Limb (tissue), 2 donors: ENCODE measurements at regions not wholly inside any gene's neighbourhood (a gene's known extent, or its start where the extent isn't known, plus 50 kb on each side); places are given as distances from the start of the nearest gene placed in this dataset.

Experiments
- DNase-seq, 2 donors: peaks; one replicate each; pipeline ENCODE4 v3.0.0-alpha.2; 2016; ENCODE audit errors: extremely low spot score in 2 of 2

DNA sequence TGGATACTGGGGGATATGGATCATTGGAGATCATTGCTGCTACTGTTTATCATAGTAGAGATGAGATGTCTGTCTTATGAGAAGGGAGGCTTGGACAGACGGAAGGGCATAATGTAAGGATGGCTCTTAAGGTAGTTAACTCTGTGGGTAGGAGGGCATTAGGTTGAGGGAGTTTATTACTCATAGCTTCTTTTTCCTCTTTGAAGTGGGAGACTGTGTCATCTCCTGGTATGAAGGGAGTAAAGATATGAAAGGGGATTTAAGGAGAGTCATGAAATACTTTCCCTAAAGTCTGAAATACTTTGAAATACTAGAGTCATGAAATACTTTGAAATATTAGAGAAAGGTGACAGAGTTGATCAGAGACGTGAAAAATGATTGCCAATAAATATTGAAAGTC is 255.5 kb upstream of the PITX2 start:
- DNase-seq, result no peak

DNA sequence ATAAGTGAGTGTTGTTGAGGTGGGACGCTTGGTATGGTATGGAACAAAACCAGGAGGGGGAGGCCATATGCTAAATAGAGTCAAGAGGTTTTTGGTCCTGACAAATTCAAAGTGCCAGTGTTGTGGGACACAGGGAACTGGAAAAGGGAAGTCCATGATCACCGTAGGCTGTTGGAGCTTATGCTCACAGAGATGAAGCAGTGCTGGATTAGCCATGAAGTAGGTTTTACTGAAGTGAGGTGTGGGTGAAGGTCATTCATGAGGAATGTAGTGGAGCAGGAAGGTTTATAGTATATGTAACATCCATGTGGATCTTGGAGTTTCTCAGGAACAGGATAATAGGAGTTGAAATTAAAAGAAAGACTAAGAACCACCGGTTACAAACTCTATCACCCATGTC is 256.1 kb upstream of the PITX2 start:
- no peak for DNase-seq

DNA sequence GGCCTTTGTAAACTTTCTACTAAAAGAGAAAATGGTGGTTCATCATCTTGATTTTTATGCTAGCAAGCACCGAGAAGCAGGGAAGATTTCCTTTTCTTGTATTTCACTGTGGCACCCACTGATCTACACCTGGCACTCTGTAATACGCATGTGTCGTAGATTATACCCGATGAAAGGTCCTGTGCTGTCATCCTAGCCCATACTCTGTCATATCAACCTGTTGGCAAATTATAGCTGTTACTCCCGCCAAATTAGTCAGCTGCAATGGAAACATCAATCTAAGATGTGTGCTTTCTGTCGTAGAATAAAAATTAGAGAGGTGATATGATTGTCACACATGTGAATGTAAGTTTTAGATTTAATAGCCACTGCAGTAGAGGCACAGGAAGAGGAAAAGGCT is 263.4 kb upstream of the PITX2 start:
- DNase-seq, result no peak

DNA sequence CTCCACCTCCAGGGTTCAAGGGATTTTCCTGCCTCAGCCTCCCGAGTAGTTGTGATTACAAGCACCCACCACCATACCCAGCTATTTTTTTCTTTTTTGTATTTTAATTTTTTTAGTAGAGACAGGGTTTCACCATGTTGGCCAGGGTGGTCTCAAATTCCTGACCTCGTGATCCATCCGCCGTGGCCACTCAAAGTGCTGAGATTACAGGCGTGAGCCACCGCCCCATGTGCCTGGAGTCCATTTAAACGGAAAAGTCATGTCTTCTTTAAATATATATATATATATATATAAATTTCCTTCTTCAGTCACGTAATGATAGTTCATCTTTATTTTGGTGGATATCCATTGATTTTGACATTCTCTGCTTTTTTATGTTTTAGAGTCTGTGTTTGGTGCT is 264.0 kb upstream of the PITX2 start:
- no peak for DNase-seq

DNA sequence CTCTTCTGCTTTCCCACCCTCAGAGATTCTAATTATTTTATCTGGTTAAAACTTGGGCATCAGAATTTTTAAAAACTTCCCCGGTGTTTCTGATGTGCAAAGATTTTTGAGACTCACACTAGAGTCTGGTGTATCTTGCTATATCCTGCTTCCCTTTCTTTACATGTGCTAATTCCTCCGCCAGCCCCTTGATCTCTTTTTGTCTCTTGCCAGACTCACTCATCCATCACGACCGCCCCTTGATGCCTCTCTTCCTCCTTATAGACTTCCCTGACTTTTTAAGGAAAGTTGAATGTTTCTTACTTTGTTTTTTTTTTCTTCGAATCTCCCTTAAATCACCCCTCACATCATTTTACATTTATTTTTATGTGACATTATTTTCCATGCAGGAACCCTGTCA is 274.9 kb upstream of the PITX2 start:
- DNase-seq, result no peak

DNA sequence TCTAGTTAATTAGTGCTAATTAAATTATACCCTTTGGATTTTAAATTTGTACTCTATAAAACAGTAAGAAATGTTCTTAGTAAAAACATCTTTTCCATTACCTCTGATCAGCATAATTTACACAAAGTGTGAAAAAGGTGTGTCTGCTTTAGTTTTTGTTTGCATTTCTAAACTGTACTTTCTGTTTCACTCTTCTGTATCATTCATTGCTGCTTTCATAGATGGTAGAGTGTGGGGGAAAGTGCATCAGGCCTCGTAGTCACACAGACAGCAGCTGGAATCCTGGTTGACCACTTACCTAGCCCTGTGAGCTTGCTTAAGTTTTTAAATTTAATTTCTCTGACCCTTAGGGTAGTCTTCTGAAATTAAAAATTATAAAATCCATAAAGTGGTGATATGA is 275.4 kb upstream of the PITX2 start:
- no peak for DNase-seq

DNA sequence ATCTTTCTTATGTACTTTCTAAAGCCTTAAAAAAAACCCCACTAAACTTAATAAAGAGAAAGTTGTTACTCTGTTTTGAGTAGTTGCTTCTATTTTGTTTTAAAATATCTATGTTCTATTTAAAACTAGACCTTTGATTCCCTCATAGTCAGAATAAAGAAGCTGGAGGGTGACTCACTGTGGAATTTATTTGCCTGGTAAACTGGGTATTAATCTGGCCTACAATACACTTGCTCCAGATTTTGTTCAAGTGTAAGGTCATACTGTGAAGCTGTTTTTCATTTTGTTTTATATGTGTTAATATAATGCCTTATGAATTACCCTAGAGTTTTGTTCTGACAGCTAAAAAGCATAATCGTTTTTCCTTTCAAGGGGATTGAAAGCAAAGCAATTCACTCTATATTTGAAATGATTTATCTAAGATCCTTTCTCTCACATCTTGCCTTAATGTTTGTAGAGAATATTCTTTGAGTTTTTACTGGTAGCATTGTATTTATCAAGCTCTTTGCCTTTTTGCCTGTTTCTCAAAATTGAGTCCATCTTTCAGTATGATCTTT is 277.4 kb upstream of the PITX2 start:
- DNase-seq, result no peak

DNA sequence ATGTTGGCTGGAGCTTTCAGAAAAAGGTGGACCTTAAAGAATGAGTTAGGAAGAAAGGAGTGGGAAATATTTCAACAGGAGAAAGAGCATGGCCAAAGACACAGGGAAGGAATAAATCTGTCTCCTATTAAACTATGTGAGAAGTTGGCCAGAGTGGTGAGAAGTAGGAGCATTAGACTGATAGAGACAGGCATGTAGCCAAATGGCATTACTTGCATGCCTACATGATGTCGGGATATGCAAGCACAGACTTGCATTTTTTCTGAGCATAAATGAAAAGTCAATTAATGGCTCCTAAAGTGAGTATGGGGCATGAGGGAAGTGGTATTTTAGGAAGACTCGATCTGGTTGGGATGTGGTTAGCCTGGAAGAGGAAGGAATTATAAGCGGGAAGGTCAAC is 279.6 kb upstream of the PITX2 start:
- DNase-seq, result no peak

DNA sequence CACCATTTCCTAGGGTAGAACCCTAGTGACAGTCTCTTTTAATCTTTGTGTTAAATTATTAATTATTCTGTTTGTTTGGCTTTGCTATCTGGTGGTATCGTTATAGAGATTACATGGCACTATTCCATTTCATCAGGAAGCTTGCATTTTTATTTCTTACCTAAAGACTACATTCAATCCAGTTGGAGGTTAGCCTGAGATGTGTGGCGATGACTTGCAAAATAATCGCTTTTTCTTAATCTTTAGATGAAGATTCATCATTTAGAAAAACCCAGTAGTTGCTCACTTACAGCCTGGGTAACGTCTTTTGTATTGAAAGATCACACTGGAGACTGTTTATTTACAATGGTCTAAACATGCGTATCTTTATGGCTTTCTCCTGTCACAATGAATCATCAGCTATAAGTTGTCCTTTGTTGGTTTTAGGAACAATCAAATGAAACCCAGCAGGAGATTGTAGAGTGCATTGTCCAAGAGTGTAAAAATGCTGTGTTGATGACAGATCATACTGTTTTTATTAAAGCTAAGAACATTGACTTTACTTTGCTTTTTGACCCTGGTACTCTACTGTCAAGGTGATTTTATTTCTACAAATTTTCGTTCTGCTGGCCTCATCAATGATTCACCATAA is 281.7 kb upstream of the PITX2 start:
- DNase-seq, result no peak

DNA sequence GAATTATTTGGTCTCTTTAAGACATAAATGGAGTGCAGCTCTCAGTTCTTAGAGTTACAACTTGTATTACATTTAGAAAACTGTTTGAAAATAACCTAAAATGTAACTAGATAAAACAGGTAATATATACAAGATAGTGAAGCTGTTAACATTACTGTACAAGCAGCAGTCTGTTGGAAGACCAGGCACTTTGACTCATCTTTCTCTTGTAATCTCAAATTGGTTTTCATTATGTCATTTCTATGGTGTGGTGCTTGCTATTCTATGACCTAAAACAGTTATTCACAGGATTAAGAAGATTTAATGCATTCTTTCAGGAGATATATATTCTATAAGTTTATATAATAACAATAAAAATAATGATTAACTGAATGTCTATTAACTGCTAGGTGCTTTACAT is 282.5 kb upstream of the PITX2 start:
- DNase-seq, result no peak

DNA sequence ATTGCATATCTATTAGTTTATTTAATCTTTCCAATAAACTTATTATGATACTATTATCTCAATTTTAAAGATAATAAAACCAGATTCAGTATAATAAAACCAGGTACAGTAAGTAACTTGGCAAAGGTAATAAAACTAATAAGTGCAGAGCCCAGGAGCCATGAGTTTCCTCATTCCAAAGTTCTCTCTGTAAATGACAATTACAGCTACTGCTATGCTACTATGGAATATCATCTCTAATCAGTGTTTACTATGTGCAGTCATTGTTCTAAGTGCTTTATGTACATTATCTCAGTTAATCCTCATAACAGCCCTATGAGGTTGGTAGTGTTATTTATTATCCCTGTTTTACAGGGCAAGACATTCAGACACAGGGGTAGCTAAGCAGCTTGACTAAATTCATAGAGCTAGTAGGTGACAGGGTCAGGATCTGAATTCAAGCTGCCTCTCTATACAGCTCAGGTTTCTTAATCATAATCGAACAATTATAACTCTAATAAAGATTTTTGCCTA is 285.0 kb upstream of the PITX2 start:
- no peak for DNase-seq

DNA sequence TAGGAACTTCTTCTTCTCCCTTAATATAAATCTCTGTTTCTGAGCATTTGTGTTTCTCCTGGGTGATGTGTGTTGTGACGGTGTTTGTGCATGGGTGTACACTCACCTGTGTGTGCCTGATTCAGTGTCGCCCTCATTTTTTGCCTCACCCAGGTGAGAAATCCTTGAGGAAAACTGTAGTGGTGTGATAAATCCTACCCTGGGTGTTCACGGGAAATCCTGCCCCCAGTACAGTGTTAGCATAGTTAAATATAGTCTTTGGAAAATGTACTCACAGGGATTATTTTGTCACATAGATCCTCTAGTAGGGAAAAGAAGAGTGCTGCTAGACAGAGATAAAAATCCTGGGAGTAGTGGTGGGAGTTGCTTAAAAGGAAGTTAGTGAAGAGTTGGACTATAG is 291.9 kb upstream of the PITX2 start:
- no peak for DNase-seq

DNA sequence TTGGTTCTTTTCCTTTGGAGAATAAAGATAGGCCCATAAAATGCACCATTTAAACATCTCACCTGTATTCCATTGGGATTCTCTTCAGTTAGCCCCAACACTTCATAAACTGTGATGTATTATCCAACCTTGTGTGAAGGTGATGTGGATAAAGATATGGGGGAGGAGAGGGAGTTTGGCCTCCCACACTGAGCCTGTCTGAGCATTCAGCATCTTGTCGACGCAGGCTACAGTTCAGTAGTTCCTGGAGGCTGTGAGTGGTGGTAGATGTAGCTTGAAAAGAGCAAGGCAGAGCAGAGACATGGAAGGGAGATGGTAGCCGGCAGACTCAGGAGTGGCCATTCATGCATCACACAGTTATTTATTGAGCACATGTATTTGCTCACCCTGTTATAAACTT is 292.4 kb upstream of the PITX2 start:
- DNase-seq, result no peak

DNA sequence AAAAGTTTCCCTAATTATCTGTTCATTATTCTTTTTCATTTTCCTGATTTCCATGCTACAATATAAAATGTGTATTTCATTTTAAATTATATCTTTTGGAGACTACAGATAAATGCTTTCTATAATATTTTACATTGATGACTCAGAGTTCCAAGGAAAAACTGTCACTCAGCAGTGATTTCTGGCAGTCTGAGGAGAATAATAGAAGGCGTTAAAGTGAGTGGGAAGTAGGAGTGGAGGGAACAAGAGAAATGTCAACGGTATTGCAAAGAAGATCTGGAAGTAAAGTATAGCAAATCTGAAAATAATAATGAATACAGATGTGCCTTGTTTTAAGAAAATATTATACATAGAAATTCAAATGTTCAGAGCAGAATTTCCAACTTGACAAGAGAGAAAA is 293.6 kb upstream of the PITX2 start:
- DNase-seq, result no peak

DNA sequence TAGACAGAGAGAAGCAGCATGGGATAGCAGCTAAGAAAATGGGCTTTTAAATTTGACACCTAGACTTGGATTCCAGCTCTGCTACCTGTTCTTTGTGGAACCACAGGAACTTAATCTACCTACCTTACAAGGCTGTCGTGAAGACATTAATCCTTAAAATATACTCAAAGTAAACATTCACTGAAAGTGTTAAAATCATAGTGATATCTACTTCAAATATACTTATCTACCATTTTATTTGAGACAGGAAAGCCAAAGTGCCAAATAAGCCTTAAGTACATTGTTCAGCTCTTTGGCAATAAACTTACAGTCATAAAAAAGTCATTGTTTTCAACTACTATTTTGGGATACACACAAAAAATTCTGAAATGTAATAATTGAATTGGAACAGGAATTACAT is 295.0 kb upstream of the PITX2 start:
- no peak for DNase-seq

DNA sequence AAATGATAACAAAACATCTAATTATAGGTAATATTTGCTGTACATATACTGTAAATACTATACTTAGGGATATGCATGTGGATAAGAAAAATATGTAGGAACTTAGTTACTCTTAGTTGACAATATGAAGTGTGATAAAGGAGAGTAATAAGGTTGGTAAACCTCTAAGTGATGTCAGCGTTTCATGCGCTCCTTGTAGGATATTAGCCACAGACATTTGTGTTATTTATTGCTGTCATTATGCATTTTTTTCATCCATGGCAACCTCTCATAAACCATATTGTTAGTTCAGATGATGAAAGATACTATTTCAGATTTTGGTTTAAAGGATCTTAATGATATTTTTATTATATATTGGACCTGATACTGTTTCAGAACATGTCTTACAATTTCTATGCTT is 298.1 kb upstream of the PITX2 start:
- DNase-seq, result no peak

DNA sequence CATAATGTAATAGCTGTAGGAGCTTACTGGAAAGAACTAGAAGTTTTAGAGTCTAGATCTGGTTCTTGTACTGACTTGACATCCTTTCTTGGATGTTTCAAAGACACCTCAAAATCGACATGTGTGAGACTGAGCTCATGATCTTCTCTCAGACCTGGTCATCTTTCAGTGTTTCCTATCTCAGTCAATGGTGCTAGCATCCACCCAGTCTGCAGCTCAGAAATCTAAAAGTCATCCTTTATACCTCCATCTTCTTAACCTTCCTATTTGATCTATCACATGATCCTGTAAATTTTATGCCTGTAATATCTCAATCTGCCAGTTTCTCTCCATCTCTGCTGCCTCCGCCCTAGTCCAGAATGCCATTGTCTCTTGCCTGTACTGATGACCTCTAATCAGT is 301.9 kb upstream of the PITX2 start:
- DNase-seq, result no peak

DNA sequence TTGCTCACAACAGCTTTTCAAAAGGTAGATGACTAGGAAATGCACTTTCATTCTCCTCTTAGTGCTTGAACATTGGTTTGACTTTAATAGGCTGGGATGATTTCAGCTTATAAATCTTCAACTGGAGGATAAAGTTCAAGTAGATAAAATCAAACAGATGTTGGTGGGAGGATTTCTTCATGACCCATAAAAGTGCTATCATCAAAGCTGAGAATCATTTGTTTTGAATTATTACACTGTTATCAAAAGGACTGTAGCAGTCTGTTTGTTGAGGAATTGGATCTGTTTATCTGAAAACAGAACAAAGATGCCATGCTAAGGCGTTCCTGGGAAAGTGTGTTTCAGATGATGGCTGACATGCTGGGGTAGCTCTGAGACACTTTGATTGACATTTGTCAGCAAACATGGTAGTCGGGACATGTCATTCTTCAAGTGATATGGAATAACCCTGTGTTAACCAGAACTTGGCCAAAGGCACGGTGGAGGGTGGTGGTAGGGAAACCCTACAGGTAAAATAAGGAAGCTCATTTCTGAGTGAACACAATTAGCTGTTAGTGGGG is 304.0 kb upstream of the PITX2 start:
- DNase-seq, result no peak

DNA sequence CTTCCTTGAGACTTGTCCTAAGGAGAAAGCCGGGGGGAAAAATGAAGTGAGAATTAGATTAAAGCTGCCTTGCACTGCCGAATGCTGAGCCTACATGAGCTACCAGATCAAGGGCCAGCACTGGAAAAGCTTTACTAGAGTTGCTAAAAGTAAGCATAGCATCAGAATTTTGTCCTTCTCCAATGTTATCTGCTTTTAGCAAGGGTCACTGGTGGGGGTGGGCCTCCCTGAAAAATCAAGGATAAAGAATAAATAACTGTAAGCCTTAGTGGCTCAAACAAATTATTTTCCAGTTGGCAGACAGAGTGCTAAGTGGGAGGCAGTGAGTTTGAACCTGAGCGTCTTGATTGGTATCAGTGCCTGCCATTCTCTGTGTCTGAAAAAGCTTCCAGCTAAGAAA is 310.5 kb upstream of the PITX2 start:
- no peak for DNase-seq

DNA sequence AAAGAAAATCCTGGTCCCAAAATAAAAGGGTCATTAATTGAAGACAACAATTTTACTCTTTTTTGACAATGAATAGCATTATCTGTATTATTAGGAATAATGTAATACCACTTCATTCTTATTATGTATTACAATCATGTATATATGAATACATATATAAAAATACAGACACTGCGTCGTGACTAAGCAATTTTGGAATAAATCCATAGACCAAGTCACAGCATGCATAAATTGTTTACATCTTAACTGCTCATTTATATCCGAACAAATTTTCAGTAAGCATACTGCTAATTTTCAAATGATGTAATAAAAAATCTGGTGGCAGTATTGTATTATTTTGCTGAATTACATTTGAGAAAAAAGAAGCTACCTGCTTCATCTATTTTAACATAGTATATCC is 321.6 kb upstream of the PITX2 start:
- no peak for DNase-seq

DNA sequence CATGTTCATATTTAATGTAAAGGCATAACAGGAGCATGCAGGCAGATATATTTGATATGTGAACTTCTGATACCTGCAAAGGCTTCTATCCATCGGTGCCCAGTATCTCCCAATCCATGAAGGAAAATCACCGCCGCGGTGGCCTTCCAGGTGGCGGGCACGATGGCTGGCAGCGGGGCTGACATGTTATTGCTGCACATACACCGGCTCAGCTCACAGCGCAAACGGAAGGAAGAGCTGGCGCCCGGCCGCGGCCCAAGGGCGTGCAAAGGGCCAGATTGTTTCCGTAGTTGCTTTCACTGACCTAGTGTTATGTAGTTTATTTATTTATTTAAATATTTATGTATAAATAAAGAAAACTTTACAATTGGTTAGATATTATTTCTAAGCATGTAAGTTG is 322.7 kb upstream of the PITX2 start:
- DNase-seq, result no peak

DNA sequence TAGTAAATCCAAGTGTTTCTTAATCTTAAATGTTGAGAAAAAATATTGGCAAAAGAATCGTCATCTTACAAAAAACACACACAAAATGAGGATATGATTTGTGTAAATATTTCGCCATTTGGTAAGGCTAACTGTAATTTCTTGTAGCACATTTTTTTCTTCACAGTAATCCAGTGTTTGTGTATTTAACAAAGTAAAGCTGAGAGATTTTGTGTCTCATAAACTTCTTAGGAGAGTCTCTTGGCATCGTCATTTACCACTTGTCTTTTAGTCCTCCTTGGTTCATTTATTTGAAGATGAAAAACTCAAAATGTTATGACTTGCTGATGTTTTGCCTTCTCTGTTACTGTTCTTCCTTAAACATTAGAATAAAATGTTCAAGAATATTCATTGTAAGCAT is 326.7 kb upstream of the PITX2 start:
- no peak for DNase-seq

DNA sequence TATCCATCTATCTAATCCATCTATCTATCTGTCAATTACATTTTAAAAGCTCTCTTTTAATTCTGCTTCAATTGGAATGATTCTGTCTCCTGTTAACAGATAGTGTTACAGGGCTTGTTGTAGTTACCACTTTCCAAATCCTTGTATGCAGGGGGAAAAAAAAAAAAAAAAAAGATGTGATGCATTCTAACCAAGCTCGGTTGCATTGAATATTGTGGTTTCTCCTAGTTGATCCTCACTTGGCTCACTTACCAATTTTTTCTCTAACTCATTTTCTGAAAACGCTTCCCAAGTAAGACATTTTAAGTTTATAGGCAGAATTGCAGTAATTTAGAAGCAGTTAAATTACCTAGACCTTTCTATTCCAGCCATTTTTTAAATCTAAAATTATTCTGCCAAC is 327.9 kb upstream of the PITX2 start:
- no peak for DNase-seq

DNA sequence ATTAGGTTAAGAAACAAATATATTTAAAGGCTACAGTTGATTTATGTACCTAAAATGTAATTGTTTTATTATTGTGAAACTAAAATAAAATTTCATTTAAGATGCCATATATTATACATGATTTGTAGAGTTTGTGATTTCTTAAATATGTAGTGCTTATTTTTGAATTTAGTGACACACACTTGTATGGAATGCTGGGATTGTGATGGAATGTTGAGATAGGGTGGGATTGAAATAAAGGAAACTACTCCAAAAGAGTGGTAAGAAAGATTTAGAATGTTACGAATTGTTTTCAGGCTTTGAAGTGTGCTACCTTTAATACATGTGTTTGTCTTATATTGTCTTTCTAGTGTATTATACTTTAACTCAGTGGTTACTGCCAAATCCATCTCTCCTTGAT is 330.3 kb upstream of the PITX2 start:
- DNase-seq, result no peak
